Endothelial cell of umbilical vein (primary cell): ENCODE measurements at regions not wholly inside any gene's neighbourhood (a gene's known extent, or its start where the extent isn't known, plus 50 kb on each side); places are given as distances from the start of the nearest gene placed in this dataset.

ENCODE experiments used
- BruUV-seq: library from RNA; stranded (reverse); fragments of 400-500 nt; replicated peaks from 2 replicates; lab custom pipeline; 2021; lab: Mats Ljungman, UMichigan
- CTCF ChIA-PET: fragments of 300-600, 350-600 bp; sonication (Branson Sonifier 250); formaldehyde crosslinking; loops from one replicate; lab custom pipeline; 2021; ENCODE audit warnings: antibody characterized with exemption, inconsistent platforms; lab: Charles Lee
- POLR2A ChIA-PET: fragments of 300-600, 350-600 bp; sonication (Branson Sonifier 250); formaldehyde crosslinking; loops from one replicate; lab custom pipeline; 2021; ENCODE audit warnings: antibody characterized with exemption, inconsistent platforms; lab: Charles Lee
- DNase-seq: peaks from one replicate; pipeline ENCODE4 v3.0.0-alpha.2; 2011; ENCODE audit warnings: low read depth, low spot score
- FAIRE-seq: peaks from 2 replicates; lab custom pipeline; 2011; peaks lifted over from hg19 to GRCh38; lab: Jason Lieb, UNC
- H2AFZ ChIP-seq: 2 replicates; pipeline ENCODE4 v1.6.0; 2012; ENCODE audit warnings: low read depth, low read length, control low read depth, inconsistent platforms
- H3K27ac ChIP-seq: 2 replicates; pipeline ENCODE4 v1.5.1; 2011; ENCODE audit warnings: low read depth, mild to moderate bottlenecking, control low read depth, low read length, moderate library complexity; ENCODE audit not compliant: insufficient read depth
- H3K27me3 ChIP-seq, 2 experiments: 2 replicates each; pipeline versions ENCODE4 v1.6.0 to v1.6.1; 2011; ENCODE audit warnings: low read length in 2 of 2, mixed read lengths in 1 of 2; ENCODE audit not compliant: control insufficient read depth in 2 of 2, insufficient read depth in 2 of 2
- H3K36me3 ChIP-seq, 2 experiments: 2 replicates in 1 of 2; 3 replicates in 1 of 2; pipeline ENCODE4 v1.5.1; 2011; ENCODE audit warnings: low read length in 2 of 2, mild to moderate bottlenecking in 1 of 2, moderate library complexity in 1 of 2; ENCODE audit not compliant: control insufficient read depth in 2 of 2, insufficient read depth in 2 of 2; ENCODE audit errors: extremely low read depth in 1 of 2
- H3K4me1 ChIP-seq: 3 replicates; pipeline ENCODE4 v1.5.1; 2011; ENCODE audit warnings: mild to moderate bottlenecking, low read length; ENCODE audit not compliant: control insufficient read depth, insufficient read depth; ENCODE audit errors: extremely low read depth
- H3K4me2 ChIP-seq: 2 replicates; pipeline ENCODE4 v1.6.1; 2011; ENCODE audit warnings: low read length, control low read depth, mixed read lengths; ENCODE audit not compliant: insufficient read depth
- H3K4me3 ChIP-seq, 3 experiments: fragments of 200-600 bp in 1 of 3; sonication (generic), shearing (Covaris generic) in 1 of 3; replicated peaks in 1 of 3; 2 replicates each; pipeline ENCODE4 v1.5.1; 2011 to 2016; ENCODE audit warnings: control low read depth in 3 of 3, low read length in 3 of 3, mild to moderate bottlenecking in 2 of 3, inconsistent platforms in 1 of 3, low read depth in 1 of 3, moderate library complexity in 1 of 3; ENCODE audit not compliant: insufficient read depth in 1 of 3
- H3K79me2 ChIP-seq: 2 replicates; pipeline ENCODE4 v1.6.0; 2012; ENCODE audit warnings: low read length, inconsistent platforms; ENCODE audit not compliant: control insufficient read depth, insufficient read depth
- H3K9ac ChIP-seq: replicated peaks from 2 replicates; pipeline ENCODE3; 2011; ENCODE audit warnings: low read length, control low read depth; ENCODE audit not compliant: insufficient read depth; ENCODE audit errors: extremely low read depth
- H3K9me1 ChIP-seq: replicated peaks from 3 replicates; pipeline ENCODE4 v1.6.0; 2011; ENCODE audit warnings: mild to moderate bottlenecking, low read length; ENCODE audit not compliant: control insufficient read depth, insufficient read depth; ENCODE audit errors: extremely low read depth
- H3K9me3 ChIP-seq: replicated peaks from 2 replicates; pipeline ENCODE4 v1.5.1; 2012; ENCODE audit warnings: low read length, inconsistent platforms; ENCODE audit not compliant: control insufficient read depth, insufficient read depth
- H4K20me1 ChIP-seq: replicated peaks from 2 replicates; pipeline ENCODE3; 2011; ENCODE audit warnings: mild to moderate bottlenecking, low read length; ENCODE audit not compliant: control insufficient read depth, insufficient read depth; ENCODE audit errors: extremely low read depth
- EZH2 ChIP-seq: IDR thresholded peaks from 2 replicates; pipeline ENCODE4 v1.6.1; 2012; ENCODE audit warnings: borderline replicate concordance, low read depth, mild to moderate bottlenecking, moderate library complexity, low read length, inconsistent platforms; ENCODE audit not compliant: severe bottlenecking
- FOS ChIP-seq: IDR thresholded peaks from 2 replicates; pipeline ENCODE4 v1.6.1; 2011; ENCODE audit warnings: mild to moderate bottlenecking, low read length, moderate library complexity, borderline replicate concordance; ENCODE audit not compliant: insufficient read depth
- GATA2 ChIP-seq: IDR thresholded peaks from 2 replicates; pipeline ENCODE4 v1.7.0; 2011; ENCODE audit warnings: low read depth, mild to moderate bottlenecking, moderate library complexity, mixed read lengths, low read length; ENCODE audit not compliant: insufficient read length, insufficient read depth
- JUN ChIP-seq: IDR thresholded peaks from 2 replicates; pipeline ENCODE4 v1.6.1; 2011; ENCODE audit warnings: borderline replicate concordance, low read depth; ENCODE audit not compliant: insufficient read length, insufficient read depth
- MAX ChIP-seq: IDR thresholded peaks from 2 replicates; pipeline ENCODE4 v1.6.1; 2011; ENCODE audit not compliant: insufficient read depth, insufficient read length
- MYC ChIP-seq: IDR thresholded peaks from one replicate; pipeline ENCODE4 v1.6.1; 2011; ENCODE audit warnings: mild to moderate bottlenecking, low read depth, low read length
- POLR2A ChIP-seq: IDR thresholded peaks from 2 replicates; pipeline ENCODE4 v1.6.1; 2012; ENCODE audit warnings: low read depth, mild to moderate bottlenecking, control low read depth, low read length
- POLR2AphosphoS5 ChIP-seq: IDR thresholded peaks from 2 replicates; pipeline ENCODE4 v1.6.1; 2012; ENCODE audit warnings: low read depth, mild to moderate bottlenecking, control low read depth, low read length, moderate library complexity; ENCODE audit not compliant: insufficient read depth
- dilution Hi-C: fragments of 300-500 bp; cut with MboI; formaldehyde crosslinking; loops from one replicate; pipeline ENCODE4 v1.15.0; 2019; ENCODE audit warnings: low sequenced_read_pairs; ENCODE audit not compliant: extremely low pct_ligation_motif_present
- intact Hi-C: fragments of 100-400 bp; cut with micrococcal nuclease; formaldehyde crosslinking; loops from one replicate; pipeline ENCODE4 v1.10.0; 2022
- TF ChIP-seq, protein P1 (sequence below), 2 donors: IDR thresholded peaks; 1 replicate in 1 of 2; 2 replicates in 1 of 2; pipeline ENCODE4 v1.5.1; 2011; ENCODE audit warnings: low read length in 2 of 2, mild to moderate bottlenecking in 2 of 2, moderate library complexity in 2 of 2, control low read depth in 1 of 2, inconsistent platforms in 1 of 2, low read depth in 1 of 2; ENCODE audit not compliant: insufficient read depth in 1 of 2; ENCODE audit errors: extremely low read depth in 1 of 2

GRCh38 chr2:16200554-16201193, 260.3 kb downstream of the MYCN start:
- FAIRE-seq (no peak), DNase-seq (no peak)
- Histone ChIP-seq H3K4me3 (no peak overlapping the region), H2AFZ (no peak overlapping the region), H3K4me2 (no peak overlapping the region), H3K9me1 (no peaks in the 10 kb centered on the region), H3K4me1 (no peaks in the 10 kb centered on the region), H4K20me1 (no peaks in the 10 kb centered on the region), H3K79me2 (no peaks in the 10 kb centered on the region), H3K36me3 (no peaks in the 10 kb centered on the region), H3K27ac (no peak overlapping the region), H3K9ac (no peak overlapping the region), H3K9me3 (peaks cover 12% of the 10 kb centered on the region), H3K27me3 (no peaks in the 10 kb centered on the region)
- intact Hi-C loops (no loop called here), dilution Hi-C loops (no loop called here)
- ChIA-PET POLR2A (no interaction called here), CTCF (interaction anchor here (0.6 kb wide), 1 partner anchor 10 kb away, joined by 3 read pairs; no protein-coding TSS in a partner anchor)
- TF ChIP-seq, protein P1, sequence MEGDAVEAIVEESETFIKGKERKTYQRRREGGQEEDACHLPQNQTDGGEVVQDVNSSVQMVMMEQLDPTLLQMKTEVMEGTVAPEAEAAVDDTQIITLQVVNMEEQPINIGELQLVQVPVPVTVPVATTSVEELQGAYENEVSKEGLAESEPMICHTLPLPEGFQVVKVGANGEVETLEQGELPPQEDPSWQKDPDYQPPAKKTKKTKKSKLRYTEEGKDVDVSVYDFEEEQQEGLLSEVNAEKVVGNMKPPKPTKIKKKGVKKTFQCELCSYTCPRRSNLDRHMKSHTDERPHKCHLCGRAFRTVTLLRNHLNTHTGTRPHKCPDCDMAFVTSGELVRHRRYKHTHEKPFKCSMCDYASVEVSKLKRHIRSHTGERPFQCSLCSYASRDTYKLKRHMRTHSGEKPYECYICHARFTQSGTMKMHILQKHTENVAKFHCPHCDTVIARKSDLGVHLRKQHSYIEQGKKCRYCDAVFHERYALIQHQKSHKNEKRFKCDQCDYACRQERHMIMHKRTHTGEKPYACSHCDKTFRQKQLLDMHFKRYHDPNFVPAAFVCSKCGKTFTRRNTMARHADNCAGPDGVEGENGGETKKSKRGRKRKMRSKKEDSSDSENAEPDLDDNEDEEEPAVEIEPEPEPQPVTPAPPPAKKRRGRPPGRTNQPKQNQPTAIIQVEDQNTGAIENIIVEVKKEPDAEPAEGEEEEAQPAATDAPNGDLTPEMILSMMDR (IDR thresholded peaks at IDR 0.05; ENCODE audit: extremely low read depth in 1 of 2, insufficient read depth in 1 of 2, low read depth in 1 of 2, low read length in 2 of 2), result no peak
- TF ChIP-seq MYC (no peak), GATA2 (no peak), EZH2 (no peak), MAX (no peak), POLR2A (no peak), POLR2AphosphoS5 (no peak), FOS (no peak), JUN (no peak)
- BruUV-seq, result no TSS peak
